HG02884 (cell line): ENCODE measurements at regions not wholly inside any gene's neighbourhood (a gene's known extent, or its start where the extent isn't known, plus 50 kb on each side); places are given as distances from the start of the nearest gene placed in this dataset.
"Not testable (repeated sequence)": the region's sequence is repeated elsewhere in the genome, so short reads cannot be mapped to it uniquely, and the experiment has no call there.

Experiments
- ATAC-seq: cut with Tn5 transposase; IDR thresholded peaks from one replicate; pipeline ENCODE4 v1.9.1; 2021; ENCODE audit warnings: mild to moderate bottlenecking, moderate library complexity; ENCODE audit not compliant: unreplicated experiment

DNA sequence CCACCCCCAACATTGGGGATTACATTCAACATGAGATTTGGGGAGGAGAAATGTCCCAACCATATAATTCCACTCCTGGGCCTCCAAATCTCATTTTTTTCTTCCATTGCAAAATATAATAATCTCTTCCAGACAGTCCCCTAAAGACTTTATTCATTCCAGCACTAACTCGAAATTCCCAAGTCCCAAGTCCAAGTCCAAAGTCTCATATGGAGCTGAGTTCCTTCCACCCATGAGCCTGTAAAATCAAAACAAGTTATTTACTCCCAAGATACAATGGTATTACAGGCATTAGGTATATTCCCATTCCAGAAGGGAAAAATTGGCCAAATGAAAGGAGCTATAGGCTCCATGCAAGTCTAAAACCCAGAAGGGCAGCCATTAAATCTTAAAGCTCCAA, 56.7 kb downstream of the P2RY1 start:
- no peak for ATAC-seq

DNA sequence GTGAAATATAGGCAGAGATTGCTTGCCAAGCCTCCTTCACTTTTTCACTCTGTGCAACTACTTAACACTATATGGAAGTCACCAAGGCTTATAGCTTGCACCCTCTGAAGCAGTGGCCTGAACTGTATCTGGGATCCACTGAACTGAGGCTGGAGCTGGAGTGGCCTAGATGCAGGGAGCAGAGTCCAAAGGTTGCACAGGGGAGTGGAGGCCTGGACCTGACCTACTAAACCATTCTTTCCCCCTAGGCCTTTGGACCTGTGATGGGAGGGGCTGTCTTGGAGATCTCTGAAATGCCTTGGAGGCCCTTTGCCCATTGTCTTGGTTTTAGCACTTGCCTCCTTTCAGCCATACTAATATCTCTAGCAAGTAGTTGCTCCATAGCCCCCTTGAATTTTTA, 57.5 kb downstream of the P2RY1 start:
- no peak for ATAC-seq

DNA sequence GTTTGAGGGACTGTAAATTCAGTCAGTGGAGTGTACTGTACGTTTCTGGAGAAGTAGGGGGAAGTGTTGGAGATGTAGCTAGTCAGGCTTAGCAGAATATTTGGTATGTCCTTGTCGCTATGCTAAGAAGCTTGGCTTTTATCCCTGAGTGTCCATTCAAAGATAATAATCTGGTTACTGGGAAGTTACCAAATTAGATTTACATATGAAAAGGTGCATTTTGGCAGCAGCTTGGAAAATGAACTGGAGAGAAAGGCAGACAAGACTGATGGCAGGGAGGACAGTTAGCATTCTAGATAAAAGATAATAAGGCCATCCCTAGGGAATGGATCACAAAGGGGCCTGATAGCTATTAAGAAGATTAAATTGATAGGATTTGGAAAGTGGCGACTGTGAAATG, 58.7 kb downstream of the P2RY1 start:
- no peak for ATAC-seq

DNA sequence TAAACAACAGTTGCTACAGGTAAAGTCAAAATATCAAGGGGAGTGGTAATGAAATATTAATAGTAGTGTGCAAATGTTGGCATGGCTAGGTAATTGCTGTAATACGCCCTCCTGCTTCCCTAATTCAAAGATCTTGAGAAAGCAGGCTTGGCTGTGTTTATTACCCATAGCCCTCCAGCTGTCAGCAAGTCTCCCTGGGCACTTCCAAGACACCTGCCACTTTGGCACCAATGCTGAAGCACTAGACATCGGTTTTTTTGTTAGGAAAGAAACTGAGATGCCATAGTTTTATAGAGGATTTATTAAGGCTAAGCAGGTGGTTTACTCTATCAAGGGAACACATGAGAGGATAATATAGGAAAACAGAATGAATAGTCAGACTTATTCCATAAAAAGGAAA, 64.4 kb downstream of the P2RY1 start:
- no peak for ATAC-seq

DNA sequence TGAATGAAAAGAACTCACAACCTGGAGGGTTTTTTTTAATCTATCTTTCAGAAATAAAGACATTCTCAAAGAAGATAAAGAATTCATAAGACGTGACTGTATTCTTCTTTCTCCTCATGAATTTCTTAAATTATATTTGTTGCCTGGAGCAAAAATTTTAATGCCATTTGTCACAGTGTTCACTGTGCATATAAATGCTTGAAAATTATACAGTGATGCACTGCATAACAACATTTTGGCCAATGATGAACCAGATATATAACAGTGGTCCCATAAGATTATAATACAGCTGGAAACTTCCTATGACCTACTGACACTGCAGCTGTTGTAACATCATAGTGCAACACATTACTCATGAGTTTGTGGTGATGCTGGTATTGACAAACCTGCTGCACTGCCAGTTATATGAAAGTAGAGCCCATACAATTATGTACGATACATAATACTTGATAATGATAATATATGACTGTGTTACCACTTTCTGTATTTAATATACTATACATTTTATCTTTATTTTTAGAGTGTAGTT, 67.3 kb downstream of the P2RY1 start:
- ATAC-seq, result no peak

DNA sequence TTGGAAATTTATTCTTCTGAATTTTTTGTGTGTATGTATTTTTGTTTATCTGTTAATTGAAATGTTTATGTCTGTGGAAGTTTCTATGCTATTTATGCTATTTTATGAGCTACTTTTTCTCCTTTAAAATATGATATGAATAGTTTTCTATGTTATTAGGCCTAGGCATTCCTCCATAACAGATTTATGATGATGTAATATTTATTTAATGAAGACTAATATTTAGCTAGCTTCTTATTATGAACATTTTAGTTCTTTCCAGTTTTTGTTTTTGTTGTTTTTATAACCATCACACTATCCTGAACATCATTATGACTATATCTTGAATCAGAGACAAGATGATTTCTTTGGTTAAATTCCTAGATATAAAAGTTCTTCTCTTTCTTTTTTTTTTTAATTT, 70.7 kb downstream of the P2RY1 start:
- no peak for ATAC-seq

DNA sequence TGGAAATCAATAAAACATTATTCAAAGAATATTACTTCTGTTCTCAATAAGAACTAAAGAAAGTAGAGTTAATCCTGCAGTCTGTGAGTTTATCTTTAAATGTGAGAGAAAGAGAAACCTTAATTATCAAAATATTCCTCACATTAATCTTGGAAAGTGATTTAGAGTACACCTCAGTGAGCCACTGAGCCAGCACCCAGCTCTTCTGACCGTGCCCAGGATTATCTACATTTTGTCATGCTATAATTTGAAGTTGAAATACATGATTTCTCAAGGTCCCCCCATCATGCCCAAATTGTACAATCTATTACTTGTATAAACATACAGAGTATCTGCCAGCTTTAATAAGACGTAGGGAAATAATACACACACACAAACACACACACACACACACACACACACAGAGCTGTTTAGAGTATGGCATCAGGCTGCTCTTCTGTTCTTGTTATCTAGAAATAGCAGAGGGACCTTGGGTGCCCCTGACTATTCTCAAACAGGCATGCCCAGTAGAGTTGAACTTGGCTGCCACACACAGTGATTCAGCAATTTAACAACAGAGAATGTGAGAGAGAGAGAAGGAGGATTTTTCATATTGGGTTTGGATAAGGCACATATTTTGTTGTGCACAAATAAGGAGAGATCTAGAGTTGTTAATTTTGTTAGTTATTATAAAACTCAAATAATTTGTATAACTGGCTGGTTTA, 74.4 kb downstream of the P2RY1 start:
- ATAC-seq, result no peak

DNA sequence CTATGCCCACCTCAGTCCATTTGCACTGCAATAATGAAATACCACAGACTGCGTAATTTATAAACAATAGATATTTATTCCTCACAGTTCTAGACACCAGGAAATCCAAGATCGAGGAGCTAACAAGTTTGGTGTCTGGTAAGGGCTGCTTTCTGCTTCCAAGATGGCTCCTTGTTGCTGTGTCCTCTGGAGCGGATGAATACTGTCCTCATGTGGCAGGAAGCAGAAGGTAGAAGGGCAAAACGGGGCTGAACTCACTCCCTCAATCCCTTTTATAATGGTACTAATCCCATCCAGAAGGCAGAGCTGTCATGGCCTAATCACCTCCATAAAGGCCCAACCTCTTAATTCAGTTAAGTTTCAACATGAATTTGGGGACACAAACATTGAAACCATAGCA, 75.3 kb downstream of the P2RY1 start:
- no peak for ATAC-seq

DNA sequence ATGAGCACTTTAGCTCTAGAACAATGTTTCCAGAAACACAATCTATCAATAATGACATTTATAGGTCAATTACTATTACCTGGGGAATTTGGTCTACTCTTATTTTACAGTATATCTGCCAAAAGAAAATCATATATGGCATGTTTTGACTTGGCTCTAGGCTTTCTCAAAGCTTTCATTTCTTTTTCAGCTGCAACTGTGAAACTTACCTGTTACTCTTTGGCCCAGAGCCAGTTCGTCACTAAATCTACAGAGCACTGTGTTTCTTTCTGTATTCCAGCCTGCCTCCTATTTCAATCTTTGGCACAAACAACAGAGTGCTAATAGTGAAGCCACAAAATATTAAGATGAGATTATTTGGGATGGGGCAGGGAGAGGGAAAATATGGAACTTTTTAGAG, 76.0 kb downstream of the P2RY1 start:
- no peak for ATAC-seq

DNA sequence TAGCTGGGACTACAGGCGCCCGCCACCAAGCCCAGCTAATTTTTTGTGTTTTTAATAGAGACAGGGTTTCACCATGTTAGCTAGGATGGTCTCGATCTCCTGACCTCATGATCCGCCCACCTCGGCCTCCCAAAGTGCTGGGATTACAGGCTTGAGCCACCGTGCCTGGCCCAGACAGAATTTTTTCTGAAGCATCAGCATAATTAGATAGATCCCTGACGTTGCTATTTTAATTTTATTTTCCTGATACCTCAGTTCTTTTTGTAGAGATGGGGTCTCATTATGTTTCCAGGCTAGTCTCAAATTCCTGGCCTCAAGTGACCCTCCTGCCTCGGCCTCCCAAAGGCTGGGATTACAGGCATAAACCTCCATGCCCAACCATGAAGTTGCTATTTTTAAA, 79.8 kb downstream of the P2RY1 start:
- not testable (repeated sequence) for ATAC-seq

DNA sequence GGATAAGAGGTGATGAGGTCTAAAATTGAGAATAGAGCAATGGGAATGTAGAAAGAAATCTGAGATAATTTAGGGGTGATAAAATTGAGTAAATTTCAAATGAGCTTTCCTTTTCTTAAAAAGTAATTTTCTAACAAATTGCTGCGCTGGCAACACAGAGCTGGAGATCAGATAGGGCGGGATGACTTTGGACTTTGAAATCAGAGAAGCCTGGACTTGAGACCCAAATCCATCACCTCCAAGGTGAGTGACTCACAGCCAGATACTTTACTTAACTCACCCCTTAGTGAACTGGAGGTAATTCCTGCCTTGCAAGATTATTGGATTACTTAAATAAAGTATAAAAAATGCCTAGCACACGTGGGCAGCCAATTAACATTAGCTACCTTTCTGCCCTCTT, 80.8 kb downstream of the P2RY1 start:
- no peak for ATAC-seq

DNA sequence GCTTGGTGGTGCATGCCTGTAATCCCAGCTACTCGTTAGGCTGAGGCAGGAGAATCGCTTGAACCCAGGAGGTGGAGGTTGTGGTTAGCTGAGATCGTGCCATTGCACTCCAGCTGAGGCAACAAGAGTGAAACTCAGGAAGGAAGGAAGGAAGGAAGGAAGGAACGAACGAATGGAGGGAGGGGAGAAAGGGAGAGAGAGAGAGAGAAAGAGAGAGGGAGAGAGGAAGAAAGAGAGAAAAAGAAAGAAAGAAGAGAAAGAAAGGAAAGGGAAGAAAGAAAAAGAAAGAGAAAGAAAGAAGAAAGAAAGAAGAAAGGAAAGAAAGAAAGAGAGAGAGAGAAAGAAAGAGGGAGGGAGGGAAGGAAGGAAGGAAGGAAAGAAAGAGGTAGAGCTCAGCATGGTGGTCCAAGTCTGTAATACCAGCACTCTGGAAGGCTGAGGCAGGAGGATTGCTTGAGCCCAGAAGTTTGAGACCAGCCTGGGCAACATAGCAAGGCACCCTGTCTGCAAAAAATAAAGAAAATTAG, 81.9 kb downstream of the P2RY1 start:
- no peak for ATAC-seq

DNA sequence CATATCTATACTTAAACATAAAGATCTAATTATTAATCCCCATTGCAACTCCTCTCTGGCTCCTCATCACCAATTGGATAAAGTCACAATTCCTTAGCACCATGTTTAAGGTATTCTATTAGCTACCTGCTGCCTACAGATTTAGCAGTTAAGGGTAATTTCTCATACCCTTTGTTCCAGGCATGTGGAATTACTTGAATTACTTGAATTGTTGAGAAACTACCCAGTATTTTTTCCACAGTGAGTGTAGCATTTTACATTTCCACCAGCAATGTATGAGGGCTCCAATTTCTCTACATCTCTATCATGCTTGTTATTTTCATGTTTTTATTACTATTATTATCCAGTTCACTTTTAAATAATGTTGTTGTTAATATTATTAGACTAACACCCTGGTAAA, 86.4 kb downstream of the P2RY1 start:
- ATAC-seq, result no peak

DNA sequence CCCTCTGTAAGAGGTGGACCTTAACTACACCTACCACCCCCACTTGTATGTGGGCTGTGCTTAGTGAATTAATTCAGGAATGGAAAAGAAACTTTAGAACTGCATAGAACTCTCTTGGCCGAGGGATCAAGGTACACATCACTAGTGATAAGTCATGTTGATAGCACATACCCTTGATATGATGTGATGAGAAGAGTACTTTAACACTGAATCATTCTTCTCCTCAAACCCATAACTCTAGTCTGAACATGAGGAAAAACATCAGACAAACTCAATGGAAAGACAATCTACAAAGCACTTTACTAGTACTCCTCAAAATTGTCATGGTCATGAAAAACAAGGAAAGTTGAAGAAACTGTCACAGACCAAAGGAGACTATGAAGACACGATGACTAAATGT, 87.6 kb downstream of the P2RY1 start:
- no peak for ATAC-seq

DNA sequence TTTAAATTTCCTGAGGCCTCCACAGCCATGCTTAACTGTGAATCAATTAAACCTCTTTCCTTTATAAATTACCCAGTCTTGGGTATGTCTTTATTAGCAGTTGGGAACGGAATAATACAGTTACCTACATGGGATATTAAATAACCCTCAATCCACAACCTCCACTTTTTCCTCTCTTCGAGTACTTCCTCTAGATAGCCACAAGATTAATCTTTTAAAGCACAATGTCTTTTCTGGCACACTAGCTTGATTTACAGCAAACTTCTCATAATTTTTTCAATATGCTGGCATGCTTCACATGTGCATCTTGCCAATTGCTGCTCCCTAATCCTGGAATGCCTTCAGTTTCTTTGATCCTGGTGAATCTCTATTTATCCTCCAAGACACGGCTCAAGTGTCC, 92.2 kb downstream of the P2RY1 start:
- ATAC-seq, result no peak

DNA sequence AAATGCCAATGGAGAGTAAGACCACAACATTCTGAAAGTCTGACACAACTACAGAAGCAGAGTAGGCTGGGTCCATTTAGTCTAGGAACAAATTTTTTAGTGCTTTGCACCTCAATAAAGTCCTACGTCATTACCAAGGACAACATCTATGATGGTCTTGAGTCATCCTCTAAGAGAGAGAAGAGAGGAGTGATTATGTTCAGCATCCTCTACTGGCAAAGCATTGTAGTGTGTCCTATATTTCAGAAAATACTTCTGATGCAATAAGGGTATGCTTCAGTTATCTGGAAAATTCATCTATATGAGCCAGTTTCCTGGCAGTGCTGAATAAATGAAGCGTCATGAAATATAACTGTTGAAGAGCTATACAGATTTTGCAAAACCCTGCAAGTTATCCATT, 95.6 kb downstream of the P2RY1 start:
- no peak for ATAC-seq

DNA sequence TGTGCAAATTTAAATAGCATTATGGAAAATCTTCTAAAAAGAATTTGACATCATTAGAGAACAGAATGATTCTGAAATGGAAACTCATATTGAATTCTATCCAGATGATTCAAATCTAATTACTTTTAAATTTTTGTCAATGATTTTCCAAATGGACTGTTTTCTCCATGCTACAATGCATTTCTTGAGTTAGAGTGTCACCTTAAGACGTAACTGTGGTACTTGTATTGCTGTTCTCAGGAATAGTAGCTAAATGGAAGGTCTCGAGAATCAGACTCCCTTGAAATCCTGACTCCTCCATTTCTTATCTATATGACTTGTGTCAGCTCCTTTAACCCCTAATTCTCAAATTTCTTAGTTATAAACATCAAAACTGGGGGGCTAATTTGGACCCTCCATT, 102.3 kb downstream of the P2RY1 start:
- no peak for ATAC-seq

DNA sequence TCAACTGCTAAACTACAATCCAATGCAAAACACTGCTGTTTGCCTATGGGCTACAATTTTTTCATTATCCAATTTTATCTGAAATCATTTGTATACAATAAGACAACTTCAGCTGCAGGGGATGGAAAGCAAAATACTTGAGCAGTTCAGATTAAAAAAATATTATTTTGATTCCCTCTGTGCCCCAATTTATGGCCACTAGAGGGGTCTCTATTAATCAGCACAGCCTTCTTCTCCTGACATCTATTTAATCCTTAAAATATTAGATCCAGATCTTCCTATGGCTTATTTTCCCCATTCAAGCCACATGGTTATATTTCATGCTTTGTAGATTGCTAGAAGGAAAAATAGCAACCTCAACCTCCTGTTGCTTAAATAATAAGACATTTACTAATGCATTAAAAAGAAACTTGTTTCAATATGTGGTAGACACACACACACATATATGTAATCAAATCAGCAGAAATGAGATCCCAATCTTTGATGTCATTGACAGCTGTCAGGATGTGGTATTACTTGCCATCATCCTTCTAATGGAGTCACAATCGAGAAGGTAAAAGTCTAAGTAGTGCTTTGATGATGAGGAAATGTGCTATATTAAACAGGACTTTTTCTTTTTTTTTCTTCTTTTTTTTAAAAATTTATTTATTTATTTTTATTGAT, 104.2 kb downstream of the P2RY1 start:
- ATAC-seq, result no peak

DNA sequence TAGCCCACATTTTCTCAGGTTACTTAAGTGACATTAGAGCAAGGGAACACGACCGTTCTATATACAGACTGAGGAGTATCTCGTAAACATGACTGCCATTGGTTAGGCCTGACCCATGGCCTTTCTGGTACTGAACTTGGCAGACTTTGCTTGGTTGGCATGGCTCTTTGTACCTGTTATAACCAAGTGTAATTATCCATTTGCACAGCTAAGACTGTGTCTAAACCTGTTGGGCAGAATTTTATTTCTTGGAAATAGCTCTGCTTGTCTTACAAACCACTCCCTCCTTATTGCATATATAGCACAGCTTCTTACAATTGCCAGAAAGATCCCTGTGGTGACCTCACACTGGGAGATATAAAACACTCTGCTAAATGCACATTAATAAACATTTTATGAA, 106.9 kb downstream of the P2RY1 start:
- no peak for ATAC-seq

DNA sequence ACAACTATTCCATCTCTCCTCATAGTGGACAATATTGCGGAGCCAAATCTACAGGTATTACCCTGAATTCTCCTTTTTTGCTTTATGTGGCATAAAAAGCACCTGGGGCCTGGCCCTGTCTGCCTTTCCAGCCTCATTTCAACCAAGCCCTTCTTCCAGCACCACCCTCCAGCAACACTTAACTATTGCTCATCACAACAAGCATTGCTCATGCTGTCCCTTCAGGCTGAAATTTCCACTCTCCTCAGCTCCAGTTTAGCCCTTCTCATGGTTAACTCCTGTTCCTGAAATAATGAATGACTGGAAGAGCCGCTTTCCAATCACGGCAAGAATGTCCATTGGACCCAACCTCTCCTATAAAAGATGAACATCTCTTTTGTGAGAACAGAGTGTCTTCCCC, 107.4 kb downstream of the P2RY1 start:
- no peak for ATAC-seq

DNA sequence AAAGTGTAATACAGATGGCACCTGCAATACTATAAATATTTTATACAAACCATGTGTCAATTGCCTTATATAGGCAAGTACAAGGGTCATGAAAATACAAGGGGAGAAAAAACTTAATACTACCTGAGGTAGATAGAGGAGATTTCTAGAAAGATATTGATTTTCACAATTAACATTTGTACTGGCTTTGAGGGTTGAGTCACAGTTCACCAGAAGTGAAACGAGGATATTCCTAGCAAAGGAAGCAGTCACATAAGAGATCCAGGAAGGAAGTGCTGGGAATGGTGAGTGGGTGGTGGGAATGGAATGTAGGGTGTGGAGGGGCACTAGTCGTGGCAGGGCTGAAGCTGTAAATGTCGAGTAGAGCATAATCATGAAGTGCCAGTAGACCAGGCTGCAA, 108.7 kb downstream of the P2RY1 start:
- ATAC-seq, result no peak

DNA sequence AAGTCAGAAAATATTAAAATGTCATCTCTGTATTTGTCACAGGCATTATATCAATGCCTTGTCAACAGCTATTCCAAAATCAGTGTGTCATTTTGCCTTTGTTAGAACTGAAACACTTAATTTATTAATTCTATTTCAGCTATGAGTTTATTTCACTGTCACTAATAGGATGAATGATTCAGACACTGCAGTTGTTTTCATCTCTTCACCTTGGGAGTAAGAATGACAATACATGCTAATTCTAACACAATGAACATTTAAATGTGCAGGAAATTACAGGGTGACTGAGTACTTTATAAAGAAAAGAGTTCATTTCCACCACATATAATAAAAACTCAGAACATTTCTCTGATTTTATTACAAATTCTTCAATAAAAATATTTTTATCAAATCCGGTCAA, 109.7 kb downstream of the P2RY1 start:
- no peak for ATAC-seq
